GM21360 (cell line): ENCODE measurements at regions not wholly inside any gene's neighbourhood (a gene's known extent, or its start where the extent isn't known, plus 50 kb on each side); places are given as distances from the start of the nearest gene placed in this dataset.

ENCODE experiments used
- ATAC-seq: cut with Tn5 transposase; IDR thresholded peaks from one replicate; pipeline ENCODE4 v1.9.1; 2021; ENCODE audit warnings: mild to moderate bottlenecking, moderate library complexity; ENCODE audit not compliant: unreplicated experiment

DNA sequence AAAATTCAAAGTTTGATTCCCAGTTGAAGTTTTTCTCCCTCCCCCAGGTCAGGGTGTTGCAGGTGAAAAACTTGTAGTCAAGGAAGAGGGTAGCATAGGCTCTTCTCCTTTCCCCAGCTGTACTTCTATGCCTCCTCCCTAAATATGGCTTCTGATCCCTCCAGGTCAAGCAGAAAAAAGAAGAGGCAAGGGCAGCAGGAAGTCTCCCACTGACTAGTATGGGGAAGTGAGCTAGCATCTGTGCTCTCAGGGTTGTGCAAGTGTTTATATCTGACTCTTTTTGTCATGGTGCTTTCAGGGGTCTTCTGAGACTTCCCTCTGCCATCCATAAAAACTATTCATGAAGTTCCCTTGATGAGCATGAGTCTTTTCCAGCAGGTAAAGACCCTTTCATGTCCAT, 76.0 kb downstream of the ATPSCKMT start:
- ATAC-seq: no peak

DNA sequence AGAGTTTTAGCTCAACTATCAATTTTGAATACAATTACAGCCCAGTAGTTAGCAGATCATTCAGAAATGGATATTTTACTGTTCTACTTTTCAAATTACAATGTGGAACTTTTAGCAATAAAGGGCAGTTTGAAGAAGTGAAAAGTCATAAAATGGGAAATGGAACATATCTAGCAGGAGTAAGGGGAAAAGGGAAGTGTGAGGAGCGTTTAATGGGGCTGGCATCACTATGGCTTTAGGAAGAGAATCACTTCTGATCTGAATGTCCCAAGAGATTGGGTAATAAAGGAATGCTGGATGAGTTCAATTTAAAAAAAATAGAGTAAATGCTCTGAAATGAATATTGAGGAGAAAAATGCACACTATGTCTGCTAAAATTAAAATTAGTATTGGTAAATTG, 77.4 kb downstream of the ATPSCKMT start:
- ATAC-seq: no peak

DNA sequence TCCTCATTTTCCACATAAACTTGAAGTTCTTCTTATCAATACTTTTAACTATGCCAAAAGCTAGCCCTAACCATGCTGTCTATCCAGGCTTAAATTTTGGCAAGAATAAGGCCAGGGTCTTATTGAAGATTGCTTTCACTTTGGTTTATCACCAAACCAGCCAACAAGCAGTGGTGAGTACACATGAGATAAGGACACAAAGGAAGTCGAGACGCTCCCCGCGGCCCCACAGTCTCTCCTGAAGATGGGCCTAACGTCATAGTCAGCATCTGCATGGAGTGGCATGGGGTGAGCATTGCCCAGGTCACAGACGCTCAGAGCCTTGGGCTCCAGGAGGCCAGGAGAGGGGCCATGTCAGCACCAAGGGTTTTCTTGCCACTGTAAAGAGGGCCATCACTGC, 80.3 kb downstream of the ATPSCKMT start:
- no peak for ATAC-seq

DNA sequence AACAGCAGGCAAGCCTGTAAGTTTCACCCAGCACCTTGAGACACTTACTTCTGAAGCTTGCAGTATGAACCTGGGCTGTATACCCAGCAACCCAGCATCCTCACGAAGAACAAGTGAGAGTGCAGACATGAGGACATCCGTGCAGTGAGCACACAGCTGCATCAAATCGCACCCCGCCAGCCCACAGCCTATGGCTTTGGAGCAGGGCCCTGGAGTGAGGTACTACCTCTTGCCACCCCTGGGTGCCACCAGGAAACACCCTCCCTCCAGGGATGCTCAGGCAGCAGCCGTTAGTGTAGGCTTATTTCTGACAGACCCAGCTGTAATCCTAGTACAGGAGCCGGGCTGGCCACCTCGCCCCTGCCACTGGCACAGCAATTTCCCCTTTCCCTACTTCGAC, 81.4 kb downstream of the ATPSCKMT start:
- no peak for ATAC-seq

DNA sequence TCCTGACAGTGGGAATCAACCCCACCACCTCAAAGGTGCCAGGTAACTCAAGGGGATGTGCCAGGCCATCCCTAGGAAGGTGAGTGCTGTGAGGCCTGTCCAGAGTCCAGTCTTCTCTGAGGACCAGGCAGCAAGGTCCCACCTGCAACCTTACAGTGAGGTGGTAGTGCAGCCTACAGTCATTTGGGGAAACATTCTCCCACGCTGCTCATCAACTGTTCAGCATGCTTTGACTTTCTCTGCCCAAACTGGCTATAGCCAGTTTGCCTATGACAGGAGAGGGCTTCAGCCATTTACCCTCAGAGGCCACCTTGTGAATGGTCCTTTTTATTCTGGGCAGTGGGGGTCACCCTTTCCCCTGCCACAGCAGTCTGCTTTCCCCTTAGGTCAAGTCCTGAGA, 81.9 kb downstream of the ATPSCKMT start:
- ATAC-seq: no peak

DNA sequence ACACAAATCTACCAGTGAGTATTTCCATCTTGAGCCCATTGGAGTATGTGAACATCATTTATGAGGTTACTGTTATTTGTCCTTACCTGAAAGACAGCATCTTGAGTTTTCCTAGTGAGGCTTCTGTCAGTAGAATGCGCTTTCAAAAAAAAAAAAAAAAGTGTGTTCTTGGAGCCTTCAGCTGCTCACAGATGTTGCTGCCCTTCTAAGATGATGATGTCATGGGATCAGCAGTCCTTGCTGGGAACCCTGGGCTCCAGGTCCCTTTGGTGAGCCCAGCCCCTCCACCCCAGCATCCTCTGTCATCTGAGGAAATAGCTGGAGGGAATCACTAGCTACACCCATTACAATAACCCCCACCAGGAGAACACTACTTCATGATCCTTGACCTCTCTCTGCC, 83.3 kb downstream of the ATPSCKMT start:
- ATAC-seq: no peak

DNA sequence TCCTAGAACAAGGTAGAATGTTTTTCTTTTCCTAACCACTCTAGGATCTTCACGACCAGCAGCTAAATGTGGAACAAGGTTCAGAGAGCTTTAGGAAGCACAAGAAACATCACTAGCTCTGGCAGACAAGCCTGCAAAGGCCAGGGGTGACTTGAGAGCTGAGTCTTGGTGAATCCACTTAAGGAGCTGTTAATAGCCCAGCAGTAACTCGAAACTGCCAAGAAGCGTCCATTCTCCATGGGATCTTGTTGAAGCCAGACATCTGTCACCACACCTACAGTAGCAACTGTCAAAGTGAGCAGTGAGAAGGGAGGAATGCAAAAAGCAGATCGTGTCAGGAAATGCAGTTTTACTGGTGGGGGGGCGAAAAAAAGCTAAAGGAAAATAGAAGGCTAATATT, 87.2 kb downstream of the ATPSCKMT start:
- no peak for ATAC-seq

DNA sequence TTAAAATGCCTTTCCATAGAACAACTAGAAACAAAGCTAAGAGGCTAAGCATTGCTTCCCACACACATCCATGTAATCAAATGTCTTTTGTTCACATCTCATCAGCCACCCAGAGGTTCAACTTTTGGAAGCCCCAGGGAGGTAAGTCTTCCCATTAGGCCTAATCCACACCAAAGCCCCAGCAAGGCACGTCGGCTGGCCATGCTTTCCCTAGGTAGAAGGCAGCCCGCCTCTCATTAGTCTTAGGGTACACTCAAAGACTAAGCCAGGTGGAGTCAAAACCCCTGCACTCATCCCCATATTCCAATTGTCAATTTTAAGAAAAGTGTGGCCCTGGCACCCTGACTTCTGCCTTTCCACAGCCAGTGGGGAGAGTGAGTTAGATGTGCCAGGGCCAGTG, 87.9 kb downstream of the ATPSCKMT start:
- no peak for ATAC-seq

DNA sequence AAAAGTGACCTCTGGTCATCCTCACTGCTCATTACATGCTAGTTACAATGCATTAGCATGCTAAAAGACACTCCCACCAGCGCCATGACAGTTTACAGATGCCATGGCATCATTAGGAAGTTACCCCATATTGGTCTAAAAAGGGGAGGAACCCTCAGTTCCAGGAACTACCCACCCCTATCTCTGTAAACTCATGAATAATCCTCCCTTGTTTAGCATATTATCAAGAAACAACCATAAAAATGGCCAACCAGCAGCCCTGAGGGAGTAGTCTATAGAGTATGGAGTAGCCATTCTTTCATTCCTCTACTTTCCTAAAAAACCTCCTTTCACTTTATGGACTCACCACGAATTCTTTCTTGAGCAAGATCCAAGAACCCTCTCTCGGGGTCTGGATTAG, 89.4 kb downstream of the ATPSCKMT start:
- ATAC-seq: no peak

DNA sequence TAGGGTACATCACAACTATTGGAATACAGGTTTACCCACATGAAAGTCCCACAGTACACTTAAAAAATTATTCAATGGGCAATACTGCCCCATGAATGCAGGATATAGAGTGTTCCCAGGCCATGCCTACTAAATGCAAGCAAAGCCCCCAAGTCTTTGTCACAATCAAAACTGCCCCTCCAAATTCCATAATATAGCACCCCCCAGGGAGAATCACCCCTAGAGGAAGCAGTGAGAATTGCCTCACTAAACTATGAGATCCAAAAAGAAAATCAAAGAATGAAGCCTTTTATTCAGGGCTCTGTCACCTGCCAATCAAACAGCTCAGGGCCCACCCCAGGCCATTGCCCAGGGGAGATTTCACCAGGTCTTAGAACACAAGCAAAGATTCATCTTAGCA, 90.8 kb downstream of the ATPSCKMT start:
- ATAC-seq: no peak

DNA sequence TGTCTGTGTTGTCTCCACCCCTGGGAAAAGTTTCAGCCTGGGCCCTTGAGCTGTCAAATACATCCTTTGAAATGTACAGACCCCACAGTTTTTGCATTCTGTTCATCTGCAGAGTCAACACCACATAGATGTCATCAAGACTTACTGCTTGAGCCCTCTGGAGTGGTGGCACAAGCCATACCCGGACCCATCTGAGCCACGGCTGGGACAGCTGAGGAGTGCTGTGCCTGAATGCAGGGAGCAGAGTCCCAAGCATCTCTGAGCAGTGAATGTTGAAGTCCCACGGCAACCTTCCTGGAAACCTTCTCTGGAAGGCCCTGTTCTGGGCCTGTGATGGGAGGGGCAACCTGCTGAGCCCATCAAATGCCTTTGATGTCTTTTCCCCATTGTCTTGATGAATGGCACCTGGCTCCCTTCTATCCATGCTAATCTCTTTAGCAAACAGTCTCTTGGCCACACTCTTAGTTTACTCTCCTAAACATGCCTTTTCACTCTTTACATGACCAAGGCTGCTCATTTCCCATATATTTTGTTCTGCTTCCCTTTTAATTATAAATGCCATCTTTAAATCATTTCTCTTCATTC, 92.5 kb downstream of the ATPSCKMT start:
- no peak for ATAC-seq

DNA sequence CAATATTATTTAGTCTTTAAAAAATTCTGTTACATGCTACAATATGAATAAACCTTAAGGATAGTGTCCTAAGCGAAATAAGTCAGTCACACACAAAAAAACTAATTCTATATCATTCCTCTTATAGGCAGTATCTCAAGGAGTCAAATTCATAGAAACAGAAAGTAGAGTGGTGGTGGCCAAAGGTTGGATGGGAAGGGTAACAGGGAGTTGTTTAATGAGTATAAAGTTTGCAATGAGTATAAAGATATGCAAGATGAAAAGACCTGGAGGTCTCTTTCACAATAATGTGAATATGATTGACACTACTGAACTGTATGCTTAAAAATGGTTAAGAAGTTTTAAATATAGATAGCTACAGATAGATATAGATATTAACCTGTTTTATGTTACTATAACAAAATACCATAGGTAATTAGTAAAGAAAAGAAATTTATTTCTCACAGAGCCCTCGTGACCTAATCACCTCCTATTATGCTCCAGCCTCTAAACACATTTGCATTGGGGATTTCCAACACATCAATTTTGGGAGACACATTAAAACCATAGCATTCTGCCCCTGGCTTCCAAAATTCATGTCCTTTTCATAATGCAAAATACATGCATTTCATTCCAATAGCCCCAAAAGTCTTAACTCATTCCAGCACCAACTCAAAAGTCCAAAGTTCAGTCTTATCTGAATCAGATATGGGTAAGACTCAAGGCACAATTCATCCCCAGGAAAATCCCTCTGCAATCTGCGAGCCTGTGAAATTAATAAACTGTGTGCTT, 93.6 kb downstream of the ATPSCKMT start:
- no peak for ATAC-seq

DNA sequence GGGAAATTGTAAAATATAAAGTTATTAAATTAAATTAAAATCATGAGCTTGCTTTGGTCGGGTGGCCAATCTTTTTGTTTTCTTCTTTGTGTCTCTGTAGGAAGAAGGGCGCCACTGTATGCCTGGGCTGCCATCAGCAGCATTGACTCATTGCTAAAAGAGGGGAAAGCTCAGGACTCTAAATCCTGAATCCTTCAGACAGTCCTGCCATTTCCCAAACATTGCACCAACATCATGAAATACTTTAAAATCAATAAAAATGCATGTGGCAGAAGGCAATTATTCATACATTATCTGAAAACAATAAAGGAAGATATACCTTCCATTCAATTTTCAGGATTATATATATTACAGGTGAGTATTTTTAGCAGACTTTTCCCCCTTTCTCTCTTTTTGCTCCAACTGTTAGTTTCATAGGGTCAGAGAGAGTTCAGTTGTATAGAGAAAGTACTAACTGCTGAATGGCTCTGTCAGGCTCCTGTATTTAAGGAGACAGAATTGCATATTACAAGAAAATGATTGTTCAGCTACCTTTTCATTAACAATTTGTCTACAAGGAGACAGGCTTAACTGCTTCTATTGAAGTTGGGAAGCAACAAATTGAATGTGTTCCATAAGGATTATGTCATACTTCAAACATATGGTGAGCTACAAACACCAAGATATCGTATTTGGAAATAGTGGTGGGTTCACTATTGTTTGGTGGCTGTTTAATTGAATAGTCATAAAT, 95.7 kb downstream of the ATPSCKMT start:
- no peak for ATAC-seq

DNA sequence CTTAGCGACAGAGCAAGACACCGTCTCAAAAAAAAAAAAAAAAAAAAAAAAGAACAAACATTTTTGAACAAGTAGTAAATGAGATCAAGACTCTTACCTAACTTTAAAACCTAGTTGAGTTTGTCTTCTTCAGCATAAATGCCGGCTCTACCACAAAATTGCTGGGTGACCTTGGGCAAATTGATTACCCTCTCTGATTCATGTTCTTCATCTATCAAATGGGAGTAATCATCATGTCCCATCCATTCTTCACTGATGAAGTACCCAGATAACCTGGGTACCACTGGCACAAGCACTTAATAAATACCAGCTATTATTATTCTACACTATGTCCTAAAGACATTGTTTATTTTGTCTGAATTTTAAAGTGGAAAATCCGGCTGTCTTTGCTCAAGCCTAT, 96.3 kb downstream of the ATPSCKMT start:
- no peak for ATAC-seq

DNA sequence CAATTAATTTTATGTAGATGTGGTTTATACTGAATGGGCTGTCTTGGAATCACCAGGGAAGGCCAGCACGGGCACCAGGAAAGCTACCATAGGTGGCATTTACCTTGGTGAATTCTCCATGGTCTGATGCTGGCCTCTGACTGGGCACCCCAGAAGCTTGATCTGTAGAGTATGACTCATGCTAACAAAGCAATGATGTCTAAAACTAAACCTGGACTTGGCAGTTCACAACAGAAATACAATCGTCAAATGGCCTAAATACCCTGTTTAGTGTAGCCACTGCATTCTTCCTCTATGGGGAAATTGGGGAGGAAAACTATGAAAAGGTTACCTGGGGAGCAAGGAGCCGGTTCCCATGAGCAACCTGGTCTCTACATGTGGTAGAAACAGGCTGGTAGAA, 98.0 kb downstream of the ATPSCKMT start:
- ATAC-seq: no peak

DNA sequence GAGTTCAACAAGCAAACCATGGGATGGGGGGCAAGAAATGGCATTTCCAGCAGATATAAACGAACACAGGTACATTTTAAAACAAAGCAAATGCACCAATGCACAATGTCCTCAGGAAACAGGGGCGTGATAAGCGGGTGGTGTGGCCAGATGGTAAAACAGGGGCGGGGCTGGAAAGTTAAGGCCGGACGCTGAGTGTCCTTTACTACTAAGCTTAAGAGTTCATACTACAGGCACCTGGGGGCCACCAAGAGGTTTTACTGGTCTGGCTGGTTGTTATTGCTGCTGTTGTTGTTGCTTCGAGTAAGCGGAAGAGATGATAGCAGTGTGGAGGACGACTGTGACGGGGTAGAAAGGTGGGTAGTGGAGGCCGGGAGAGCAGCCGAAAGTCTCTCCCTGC, 99.8 kb downstream of the ATPSCKMT start:
- ATAC-seq: no peak

DNA sequence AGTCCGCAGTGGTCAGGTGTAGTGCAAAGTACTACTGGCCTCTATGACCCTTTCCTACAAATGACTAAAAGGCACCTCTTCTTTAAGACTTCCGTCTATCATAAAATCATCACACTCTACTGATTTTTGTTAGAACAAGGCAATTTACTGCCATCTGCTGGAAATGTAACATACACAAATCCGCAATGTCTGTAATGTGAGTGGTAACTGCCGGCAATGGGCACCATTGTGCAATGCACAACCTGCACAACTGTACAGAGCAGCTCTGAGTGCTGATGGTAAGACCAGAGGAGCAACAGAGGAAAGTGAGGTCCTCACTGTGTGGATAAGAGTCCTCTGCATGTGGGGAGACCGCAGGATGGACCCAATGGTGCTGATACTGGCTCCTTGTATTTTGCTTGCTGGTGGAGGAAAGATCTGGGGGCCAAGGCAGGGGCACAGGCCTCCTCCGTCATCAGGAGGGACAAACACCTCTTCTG, 103.7 kb downstream of the ATPSCKMT start:
- no peak for ATAC-seq

DNA sequence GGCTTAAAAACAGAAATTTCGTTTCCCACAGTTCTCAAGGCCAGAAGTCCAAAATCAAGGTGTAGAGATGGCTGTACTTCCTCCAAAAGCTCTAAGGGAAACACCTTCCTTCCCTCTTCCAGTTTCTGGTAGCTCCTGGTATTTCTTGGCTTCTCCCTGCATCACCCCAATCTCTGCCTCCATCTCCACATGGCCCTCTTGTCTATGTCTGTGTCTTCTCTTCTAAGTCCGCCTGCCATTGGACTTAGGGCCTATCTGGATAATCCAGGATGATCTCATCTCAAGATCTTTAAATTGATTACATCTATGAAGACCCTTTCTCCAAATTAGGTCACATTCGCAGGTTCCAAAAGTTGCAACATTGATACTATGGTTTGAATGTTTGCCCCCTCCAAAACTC, 105.6 kb downstream of the ATPSCKMT start:
- ATAC-seq: no peak

DNA sequence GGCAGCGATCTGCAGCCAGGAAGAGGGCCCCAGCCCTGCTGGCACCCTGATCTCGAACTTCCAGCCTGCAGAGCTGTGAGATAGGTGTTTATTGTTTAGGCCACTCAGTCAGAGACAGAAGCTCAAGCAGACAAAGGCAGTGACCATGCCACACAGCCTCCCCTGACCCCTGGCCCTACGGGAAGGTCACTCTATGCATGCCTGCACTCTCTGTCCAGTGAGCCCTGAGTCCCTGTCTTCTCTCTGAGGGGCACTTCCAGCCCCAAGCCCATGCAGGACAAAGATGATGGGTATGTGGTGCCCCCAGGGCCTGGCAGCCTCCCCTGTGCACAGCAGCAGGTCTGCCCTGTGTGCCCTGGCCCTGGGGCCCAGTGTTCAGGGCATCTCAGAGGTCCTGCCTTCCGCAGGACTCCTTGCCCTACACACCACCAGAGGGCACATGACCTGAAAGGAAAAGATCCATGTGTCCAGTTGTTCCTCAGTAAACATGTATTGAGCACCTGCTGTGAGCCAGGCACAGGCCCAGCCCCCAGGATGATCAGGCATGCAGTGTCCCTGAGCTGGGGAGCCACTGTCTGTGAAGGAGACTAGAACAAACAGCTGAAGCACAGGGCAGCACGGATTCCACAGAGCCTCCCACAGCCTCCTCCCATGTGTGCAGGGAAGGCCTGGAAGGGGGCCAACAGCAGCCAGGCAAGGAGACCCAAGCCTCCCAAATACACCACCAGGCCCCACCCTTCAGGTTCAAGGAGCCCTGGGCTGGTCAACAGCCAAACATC, 109.3 kb downstream of the ATPSCKMT start:
- no peak for ATAC-seq

DNA sequence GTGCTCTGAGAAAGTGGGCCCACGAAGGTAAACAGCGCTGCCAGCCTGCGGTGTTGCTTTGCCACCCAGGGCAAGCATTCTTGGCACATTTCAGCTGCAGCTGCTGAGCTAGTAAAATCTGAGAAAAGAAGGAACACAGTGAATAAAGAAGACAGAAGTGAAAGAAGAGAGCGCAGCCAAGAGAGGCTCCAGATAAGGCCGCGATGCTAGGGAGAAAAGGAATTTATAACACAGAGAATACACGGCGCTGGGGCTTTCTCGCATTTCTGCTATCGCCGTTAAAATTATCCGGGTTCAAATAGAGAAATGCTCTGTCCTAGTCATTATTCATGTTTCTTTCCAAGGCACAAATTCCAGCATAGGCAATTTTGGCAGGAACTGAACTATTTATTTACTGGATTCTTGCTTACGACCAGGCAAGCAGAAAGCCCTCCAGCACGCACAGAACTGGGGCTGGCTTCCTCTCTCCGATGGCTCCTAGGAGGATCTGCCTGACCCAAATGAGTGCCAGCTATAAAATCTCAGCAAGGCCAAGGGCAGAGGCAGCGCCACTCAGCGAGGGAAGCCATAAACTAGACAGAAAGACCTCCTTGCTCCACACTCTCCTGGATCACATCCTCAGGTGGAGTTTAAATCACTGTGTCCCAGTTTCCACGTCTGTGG, 111.2 kb downstream of the ATPSCKMT start:
- no peak for ATAC-seq

DNA sequence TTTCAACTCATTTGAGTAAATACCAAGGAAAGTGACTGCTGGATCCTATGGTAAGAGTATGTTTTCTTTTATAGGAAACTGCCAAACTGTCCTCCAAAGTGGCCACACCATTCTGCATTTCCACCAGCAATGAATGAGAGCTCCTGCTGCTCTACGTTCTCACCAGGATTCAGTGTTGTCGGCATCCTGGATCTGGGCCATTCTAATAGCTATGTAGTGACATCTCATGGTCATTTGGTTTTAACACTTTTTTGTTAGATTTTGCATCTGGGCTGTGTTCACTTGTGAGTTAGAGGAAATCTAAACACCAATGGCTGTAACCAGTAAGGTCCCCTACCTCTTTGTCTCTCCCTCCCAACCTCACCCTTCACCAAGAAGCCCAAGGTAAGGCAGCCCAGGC, 115.9 kb downstream of the ATPSCKMT start:
- no peak for ATAC-seq
